H1 (cell line): ENCODE measurements at regions not wholly inside any gene's neighbourhood (a gene's known extent, or its start where the extent isn't known, plus 50 kb on each side); places are given as distances from the start of the nearest gene placed in this dataset.

Experiments
- CTCF ChIA-PET: fragments of 300-600 bp; sonication (Branson Sonifier 250); formaldehyde crosslinking; loops from one replicate; lab custom pipeline; 2021; ENCODE audit not compliant: partially characterized antibody; lab: Charles Lee
- POLR2A ChIA-PET: fragments of 300-600 bp; sonication (Branson Sonifier 250); formaldehyde crosslinking; loops from one replicate; lab custom pipeline; 2021; ENCODE audit warnings: inconsistent platforms; ENCODE audit not compliant: partially characterized antibody; lab: Charles Lee
- DNase-seq, 2 experiments: peaks; one replicate each; pipeline versions ENCODE4 v3.0.0 to v3.0.0-alpha.2; 2010 to 2022; ENCODE audit warnings: low spot score in 2 of 2, low read depth in 1 of 2, mixed read lengths in 1 of 2
- FAIRE-seq: peaks from 2 replicates; lab custom pipeline; 2011; peaks lifted over from hg19 to GRCh38; lab: Jason Lieb, UNC
- H2AFZ ChIP-seq: 2 replicates; pipeline ENCODE4 v1.8.1; 2012; ENCODE audit warnings: low read length, inconsistent platforms
- H2AK5ac ChIP-seq: 2 replicates; pipeline ENCODE4 v1.6.1; 2013; ENCODE audit warnings: low read depth, low read length
- H2BK120ac ChIP-seq: replicated peaks from 2 replicates; pipeline ENCODE3; 2013; ENCODE audit warnings: low read depth, low read length, inconsistent platforms
- H2BK12ac ChIP-seq: 2 replicates; pipeline ENCODE4 v1.6.1; 2013; ENCODE audit warnings: low read depth, low read length
- H2BK15ac ChIP-seq: 2 replicates; pipeline ENCODE4 v1.6.1; 2013; ENCODE audit warnings: low read length
- H2BK20ac ChIP-seq: 2 replicates; pipeline ENCODE4 v1.6.1; 2013; ENCODE audit warnings: low read length
- H2BK5ac ChIP-seq: 2 replicates; pipeline ENCODE4 v1.6.1; 2013; ENCODE audit warnings: low read depth, low read length
- H3K14ac ChIP-seq: 2 replicates; pipeline ENCODE4 v1.6.1; 2013; ENCODE audit warnings: inconsistent platforms; ENCODE audit not compliant: insufficient read length
- H3K18ac ChIP-seq: 2 replicates; pipeline ENCODE4 v1.6.1; 2013; ENCODE audit warnings: low read length; ENCODE audit errors: extremely low read depth
- H3K23ac ChIP-seq: 2 replicates; pipeline ENCODE4 v1.6.1; 2013; ENCODE audit warnings: inconsistent platforms; ENCODE audit not compliant: insufficient read length
- H3K23me2 ChIP-seq: 2 replicates; pipeline ENCODE4 v1.6.1; 2013; ENCODE audit warnings: low read depth, low read length
- H3K27ac ChIP-seq: 2 replicates; pipeline ENCODE4 v1.6.1; 2011; ENCODE audit warnings: low read depth, low read length, inconsistent platforms
- H3K27me3 ChIP-seq, 4 experiments: replicated peaks in 1 of 4; 1 replicate in 1 of 4; 2 replicates in 3 of 4; pipeline versions ENCODE4 v1.6.1 to v1.8.1; 2011 to 2013; ENCODE audit warnings: low read length in 3 of 4, mild to moderate bottlenecking in 3 of 4, inconsistent platforms in 2 of 4, mixed read lengths in 2 of 4, moderate library complexity in 1 of 4; ENCODE audit not compliant: control insufficient read depth in 3 of 4, insufficient read depth in 3 of 4; ENCODE audit errors: extremely low read depth in 1 of 4
- H3K36me3 ChIP-seq, 4 experiments: 2 replicates each; pipeline versions ENCODE4 v1.6.1 to v1.8.1; 2011 to 2013; ENCODE audit warnings: mild to moderate bottlenecking in 4 of 4, low read length in 3 of 4, moderate library complexity in 2 of 4, control low read depth in 1 of 4, inconsistent platforms in 1 of 4; ENCODE audit not compliant: insufficient read depth in 4 of 4, control insufficient read depth in 2 of 4
- H3K4ac ChIP-seq: replicated peaks from 2 replicates; pipeline ENCODE3; 2013; ENCODE audit warnings: low read length, low read depth, mixed read lengths, inconsistent platforms; ENCODE audit not compliant: insufficient read length
- H3K4me1 ChIP-seq, 4 experiments: replicated peaks in 1 of 4; 1 replicate in 1 of 4; 2 replicates in 3 of 4; pipeline versions ENCODE4 v1.6.1 to v1.8.1; 2011 to 2013; ENCODE audit warnings: low read length in 3 of 4, inconsistent platforms in 2 of 4, mixed read lengths in 1 of 4; ENCODE audit not compliant: insufficient read depth in 4 of 4, control insufficient read depth in 3 of 4
- H3K4me2 ChIP-seq, 2 experiments: 2 replicates each; pipeline versions ENCODE4 v1.6.1 to v1.8.1; 2011 to 2013; ENCODE audit warnings: low read depth in 2 of 2, low read length in 2 of 2, control low read depth in 1 of 2, inconsistent platforms in 1 of 2, mild to moderate bottlenecking in 1 of 2; ENCODE audit not compliant: insufficient read depth in 1 of 2
- H3K4me3 ChIP-seq, 4 experiments: fragments of 200-600, 300-600 bp in 1 of 4; sonication (generic), shearing (Covaris generic), sonication (Bioruptor Twin) in 1 of 4; 2 replicates each; pipeline versions ENCODE4 v1.5.1 to v1.8.1; 2011 to 2016; ENCODE audit warnings: low read length in 4 of 4, low read depth in 3 of 4, control low read depth in 2 of 4, inconsistent platforms in 2 of 4, mild to moderate bottlenecking in 2 of 4, mixed read lengths in 1 of 4, moderate library complexity in 1 of 4; ENCODE audit not compliant: insufficient read depth in 2 of 4; ENCODE audit errors: extremely low read depth in 1 of 4
- H3K56ac ChIP-seq: replicated peaks from 2 replicates; pipeline ENCODE3; 2013; ENCODE audit warnings: low read depth, mild to moderate bottlenecking, mixed read lengths, low read length, inconsistent platforms; ENCODE audit not compliant: insufficient read length
- H3K79me1 ChIP-seq: 2 replicates; pipeline ENCODE4 v1.6.1; 2013; ENCODE audit warnings: low read depth, low read length, control low read depth
- H3K79me2 ChIP-seq, 2 experiments: 2 replicates each; pipeline versions ENCODE4 v1.6.1 to v1.8.1; 2012 to 2013; ENCODE audit warnings: low read length in 2 of 2, mild to moderate bottlenecking in 2 of 2, inconsistent platforms in 1 of 2; ENCODE audit not compliant: insufficient read depth in 2 of 2, control insufficient read depth in 1 of 2
- H3K9ac ChIP-seq, 4 experiments: replicated peaks in 1 of 4; 1 replicate in 1 of 4; 2 replicates in 3 of 4; pipeline versions ENCODE4 v1.6.1 to v1.8.1; 2011 to 2013; ENCODE audit warnings: low read depth in 3 of 4, low read length in 3 of 4, control low read depth in 2 of 4, mild to moderate bottlenecking in 2 of 4, moderate library complexity in 2 of 4, inconsistent platforms in 1 of 4; ENCODE audit errors: extremely low read depth in 1 of 4
- H3K9me3 ChIP-seq, 2 experiments: 2 replicates each; pipeline versions ENCODE4 v1.6.1 to v1.8.1; 2012 to 2013; ENCODE audit warnings: mild to moderate bottlenecking in 2 of 2, moderate library complexity in 2 of 2, control low read depth in 1 of 2, inconsistent platforms in 1 of 2, low read depth in 1 of 2, low read length in 1 of 2, mixed read lengths in 1 of 2; ENCODE audit not compliant: insufficient read depth in 2 of 2
- H4K20me1 ChIP-seq, 2 experiments: replicated peaks in 1 of 2; 2 replicates each; pipeline versions ENCODE3 to v1.8.1; 2011 to 2013; ENCODE audit warnings: inconsistent platforms in 2 of 2, low read length in 2 of 2, mild to moderate bottlenecking in 1 of 2; ENCODE audit not compliant: insufficient read depth in 2 of 2, control insufficient read depth in 1 of 2
- H4K5ac ChIP-seq: 2 replicates; pipeline ENCODE4 v1.6.1; 2013; ENCODE audit warnings: low read length, low read depth, mixed read lengths, inconsistent platforms; ENCODE audit not compliant: insufficient read length
- H4K8ac ChIP-seq: 2 replicates; pipeline ENCODE4 v1.8.0; 2013; ENCODE audit warnings: mild to moderate bottlenecking, moderate library complexity, low read length, inconsistent platforms; ENCODE audit not compliant: insufficient read depth; ENCODE audit errors: extremely low read depth
- H4K91ac ChIP-seq: replicated peaks from 2 replicates; pipeline ENCODE3; 2013; ENCODE audit warnings: low read length, mixed read lengths, inconsistent platforms; ENCODE audit not compliant: insufficient read length
- CBX8 ChIP-seq: fragments of 300-800, 300-1000 bp; sonication (generic); IDR thresholded peaks from 2 replicates; pipeline ENCODE4 v1.7.1; 2016; ENCODE audit warnings: low read depth, low read length, borderline replicate concordance
- CHD2 ChIP-seq: IDR thresholded peaks from 2 replicates; pipeline ENCODE4 v1.6.1; 2012; ENCODE audit warnings: low read length, improper control_type of control experiment
- EGR1 ChIP-seq: IDR thresholded peaks from 2 replicates; pipeline ENCODE4 v1.6.1; 2011; ENCODE audit warnings: low read depth, low read length, borderline replicate concordance
- MAX ChIP-seq: IDR thresholded peaks from 2 replicates; pipeline ENCODE4 v1.6.1; 2012; ENCODE audit warnings: inconsistent platforms
- NANOG ChIP-seq: IDR thresholded peaks from 2 replicates; pipeline ENCODE4 v1.6.1; 2011; ENCODE audit warnings: low read length, low read depth, mild to moderate bottlenecking, inconsistent platforms; ENCODE audit not compliant: insufficient read depth, poor library complexity, severe bottlenecking
- POU5F1 ChIP-seq: IDR thresholded peaks from 2 replicates; pipeline ENCODE4 v1.6.1; 2011; ENCODE audit warnings: low read depth, mild to moderate bottlenecking, low read length, moderate library complexity
- RAD21 ChIP-seq, 2 experiments: IDR thresholded peaks in 1 of 2; conservative IDR thresholded peaks in 1 of 2; 2 replicates each; pipeline ENCODE4 v1.6.1; 2011; ENCODE audit warnings: low read depth in 2 of 2, low read length in 2 of 2, improper control_type of control experiment in 1 of 2, inconsistent platforms in 1 of 2, mild to moderate bottlenecking in 1 of 2, moderate library complexity in 1 of 2
- SP2 ChIP-seq: IDR thresholded peaks from 2 replicates; pipeline ENCODE4 v1.6.1; 2012; ENCODE audit warnings: mild to moderate bottlenecking, low read length, inconsistent platforms
- SP4 ChIP-seq: IDR thresholded peaks from 2 replicates; pipeline ENCODE4 v1.6.1; 2012; ENCODE audit warnings: low read length, inconsistent platforms
- TAF1 ChIP-seq: IDR thresholded peaks from 2 replicates; pipeline ENCODE4 v1.6.1; 2011; ENCODE audit warnings: mild to moderate bottlenecking, low read depth, low read length
- TEAD4 ChIP-seq: IDR thresholded peaks from 2 replicates; pipeline ENCODE4 v1.6.1; 2012; ENCODE audit warnings: low read depth, low read length, inconsistent platforms, mixed read lengths
- WGBS, 2 experiments: shearing (Covaris generic) in 1 of 2; methylation state at CpG; one replicate each; pipeline versions ENCODE4 v1.1.6 to v1.1.7; 2013 to 2015; ENCODE audit warnings: low lambda C conversion rate in 2 of 2, mixed read lengths in 2 of 2, inconsistent platforms in 1 of 2, low coverage in 1 of 2, missing lambda C conversion rate in 1 of 2; ENCODE audit not compliant: insufficient replicate concordance in 2 of 2, insufficient coverage in 1 of 2, insufficient read length in 1 of 2; ENCODE audit errors: extremely low coverage in 1 of 2, missing lambda C conversion rate in 1 of 2; 5-methylcytosine and 5-hydroxymethylcytosine counted together

DNA sequence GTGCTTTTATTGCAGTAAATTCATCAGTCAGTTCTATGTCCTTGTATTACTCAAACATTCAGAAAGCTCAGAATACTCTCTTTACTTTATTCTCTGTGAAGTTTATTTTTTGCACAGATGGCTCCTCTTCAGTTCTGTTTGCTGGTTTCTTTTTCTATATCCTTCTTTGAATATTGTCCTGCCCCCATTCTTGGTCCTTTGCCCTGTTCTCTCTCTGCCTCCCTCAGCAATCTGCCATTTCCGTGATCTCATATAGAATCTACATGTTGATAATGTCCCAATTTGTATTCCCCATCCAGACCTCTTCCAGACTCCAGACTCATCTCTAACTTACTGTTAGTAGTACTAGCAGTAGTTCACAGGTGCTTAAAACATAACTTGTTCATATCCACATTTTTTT lies 102.6 kb downstream of the HNMT start:
- Histone ChIP-seq H4K20me1 (no peaks in the 10 kb centered on the region), H3K36me3 (no peaks in the 10 kb centered on the region), H3K4me3 (no peak overlapping the region), H3K79me1 (no peaks in the 10 kb centered on the region), H3K23me2 (no peaks in the 10 kb centered on the region), H2AFZ (no peak overlapping the region), H2BK20ac (no peak overlapping the region), H4K91ac (no peak overlapping the region), H3K79me2 (no peaks in the 10 kb centered on the region), H3K23ac (no peak overlapping the region), H3K27ac (no peak overlapping the region), H3K4me2 (no peak overlapping the region), H2BK15ac (no peak overlapping the region), H3K56ac (no peak overlapping the region), H3K14ac (no peak overlapping the region), H2BK120ac (no peak overlapping the region), H3K27me3 (peaks cover 9 to 29% (median 22%) of the 10 kb centered on the region in 4 experiments), H3K9me3 (no peaks in the 10 kb centered on the region), H3K4me1 (no peaks in the 10 kb centered on the region), H3K18ac (no peak overlapping the region), H4K8ac (no peak overlapping the region), H4K5ac (no peak overlapping the region), H2AK5ac (no peak overlapping the region), H3K4ac (no peak overlapping the region), H3K9ac (no peak overlapping the region), H2BK12ac (no peak overlapping the region), H2BK5ac (no peak overlapping the region)
- TF ChIP-seq RAD21 (IDR thresholded peaks at IDR 0.05 in 1 of 2, conservative IDR thresholded peaks at IDR 0.05 in 1 of 2; ENCODE audit: low read depth in 2 of 2, low read length in 2 of 2) (no peak), EGR1 (no peak), MAX (no peak), TEAD4 (no peak), SP4 (no peak), CBX8 (no peak), NANOG (no peak), TAF1 (no peak), POU5F1 (no peak), CHD2 (no peak), SP2 (no peak)
- 100% methylated on average over 1 of the region's 1 CpG; no CpG with 5 or more reads in 1 of the 2 experiments for WGBS, 2 experiments
- no peak for DNase-seq
- CTCF ChIA-PET: interaction anchor here (1.3 to 1.5 kb wide), 2 partner anchors 24 to 728 kb away, joined by 3 to 4 read pairs; no protein-coding TSS in a partner anchor
- no peak for FAIRE-seq
- POLR2A ChIA-PET: no interaction called here
